Hepatocyte (in vitro differentiated cells): ENCODE measurements at regions not wholly inside any gene's neighbourhood (a gene's known extent, or its start where the extent isn't known, plus 50 kb on each side); places are given as distances from the start of the nearest gene placed in this dataset.

Experiments
- DNase-seq: peaks from one replicate; pipeline ENCODE4 v3.0.0-alpha.2; 2016; ENCODE audit warnings: low spot score
- H2AFZ ChIP-seq: fragments of 200-600 bp; sonication (generic); 2 replicates; pipeline ENCODE4 v1.6.0; 2016; ENCODE audit warnings: antibody characterized with exemption, mild to moderate bottlenecking
- H3K27ac ChIP-seq: fragments of 200-600 bp; sonication (generic); 2 replicates; pipeline ENCODE4 v1.5.1; 2016; ENCODE audit warnings: mild to moderate bottlenecking
- H3K27me3 ChIP-seq: fragments of 200-600 bp; sonication (generic); 2 replicates; pipeline ENCODE4 v1.6.1; 2016
- H3K36me3 ChIP-seq: fragments of 200-600 bp; sonication (generic); replicated peaks from 2 replicates; pipeline ENCODE4 v1.5.1; 2016; ENCODE audit warnings: low read depth; ENCODE audit not compliant: insufficient read depth
- H3K4me1 ChIP-seq: fragments of 200-600 bp; sonication (generic); 2 replicates; pipeline ENCODE4 v1.5.1; 2016; ENCODE audit warnings: mild to moderate bottlenecking, moderate library complexity; ENCODE audit not compliant: insufficient read depth
- H3K4me2 ChIP-seq: fragments of 200-600 bp; sonication (generic); 2 replicates; pipeline ENCODE4 v1.6.0; 2016
- H3K4me3 ChIP-seq: fragments of 200-600 bp; sonication (generic); 2 replicates; pipeline ENCODE4 v1.5.1; 2016; ENCODE audit warnings: mild to moderate bottlenecking
- H3K79me2 ChIP-seq: fragments of 200-600 bp; sonication (generic); 2 replicates; pipeline ENCODE4 v1.6.0; 2017; ENCODE audit warnings: mild to moderate bottlenecking
- H3K9me2 ChIP-seq: fragments of 200-600 bp; sonication (generic); replicated peaks from 2 replicates; pipeline ENCODE4 v1.6.0; 2017; ENCODE audit warnings: mild to moderate bottlenecking; ENCODE audit not compliant: insufficient read depth
- H3K9me3 ChIP-seq: fragments of 200-600 bp; sonication (generic); 2 replicates; pipeline ENCODE4 v1.5.1; 2016; ENCODE audit warnings: low read depth, mild to moderate bottlenecking
- H4K20me1 ChIP-seq: fragments of 200-600 bp; sonication (generic); 2 replicates; pipeline ENCODE4 v1.6.0; 2016; ENCODE audit warnings: mild to moderate bottlenecking; ENCODE audit not compliant: insufficient read depth, poor library complexity, severe bottlenecking
- EZH2 ChIP-seq: fragments of 200-600 bp; sonication (generic); IDR thresholded peaks from 2 replicates; pipeline ENCODE4 v1.6.1; 2016; ENCODE audit warnings: antibody characterized with exemption, mild to moderate bottlenecking, borderline replicate concordance
- EZH2phosphoT487 ChIP-seq: fragments of 200-600 bp; sonication (generic); IDR thresholded peaks from one replicate; pipeline ENCODE4 v1.6.1; 2018; ENCODE audit warnings: antibody characterized with exemption, mild to moderate bottlenecking, low read depth, moderate library complexity; ENCODE audit not compliant: unreplicated experiment, severe bottlenecking
- WGBS: methylation state at CpG from one replicate; pipeline ENCODE4 v1.1.6; 2016; ENCODE audit warnings: low lambda C conversion rate; ENCODE audit errors: missing lambda C conversion rate; 5-methylcytosine and 5-hydroxymethylcytosine counted together
- TF ChIP-seq, protein P1 (sequence below): fragments of 200-600 bp; sonication (generic); IDR thresholded peaks from 2 replicates; pipeline ENCODE4 v1.5.1; 2016; ENCODE audit warnings: antibody characterized with exemption, mild to moderate bottlenecking; ENCODE audit not compliant: poor library complexity

DNA sequence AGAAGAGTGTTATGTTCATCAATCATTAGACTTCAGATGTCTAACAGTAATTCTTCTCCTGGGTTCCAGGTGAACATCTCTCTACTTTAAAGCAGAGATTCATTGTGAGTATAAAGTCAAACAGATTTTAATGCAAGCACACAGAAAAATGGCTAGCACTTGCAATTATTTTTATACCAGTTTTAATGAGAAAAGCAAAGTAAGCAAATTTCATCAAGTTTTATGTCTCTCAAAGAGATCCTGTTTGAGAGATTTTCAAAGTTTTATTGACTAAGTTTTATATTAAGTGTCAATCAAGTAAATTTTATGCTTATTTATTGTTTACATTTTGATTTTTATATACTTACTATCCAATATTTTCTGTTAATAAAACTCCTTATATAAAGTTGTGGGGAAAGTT, 1628.5 kb downstream of the HACE1 start:
- no peaks in the 10 kb centered on the region for H3K9me2 ChIP-seq
- H3K27me3 ChIP-seq, result no peaks in the 10 kb centered on the region
- H3K36me3 ChIP-seq, result no peaks in the 10 kb centered on the region
- no peak overlapping the region for H3K4me3 ChIP-seq
- TF ChIP-seq EZH2 (no peak), EZH2phosphoT487 (no peak)
- TF ChIP-seq, protein P1, sequence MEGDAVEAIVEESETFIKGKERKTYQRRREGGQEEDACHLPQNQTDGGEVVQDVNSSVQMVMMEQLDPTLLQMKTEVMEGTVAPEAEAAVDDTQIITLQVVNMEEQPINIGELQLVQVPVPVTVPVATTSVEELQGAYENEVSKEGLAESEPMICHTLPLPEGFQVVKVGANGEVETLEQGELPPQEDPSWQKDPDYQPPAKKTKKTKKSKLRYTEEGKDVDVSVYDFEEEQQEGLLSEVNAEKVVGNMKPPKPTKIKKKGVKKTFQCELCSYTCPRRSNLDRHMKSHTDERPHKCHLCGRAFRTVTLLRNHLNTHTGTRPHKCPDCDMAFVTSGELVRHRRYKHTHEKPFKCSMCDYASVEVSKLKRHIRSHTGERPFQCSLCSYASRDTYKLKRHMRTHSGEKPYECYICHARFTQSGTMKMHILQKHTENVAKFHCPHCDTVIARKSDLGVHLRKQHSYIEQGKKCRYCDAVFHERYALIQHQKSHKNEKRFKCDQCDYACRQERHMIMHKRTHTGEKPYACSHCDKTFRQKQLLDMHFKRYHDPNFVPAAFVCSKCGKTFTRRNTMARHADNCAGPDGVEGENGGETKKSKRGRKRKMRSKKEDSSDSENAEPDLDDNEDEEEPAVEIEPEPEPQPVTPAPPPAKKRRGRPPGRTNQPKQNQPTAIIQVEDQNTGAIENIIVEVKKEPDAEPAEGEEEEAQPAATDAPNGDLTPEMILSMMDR, result no peak
- no peaks in the 10 kb centered on the region for H3K4me1 ChIP-seq
- no peak overlapping the region for H2AFZ ChIP-seq
- no peak for DNase-seq
- no peak overlapping the region for H3K27ac ChIP-seq
- no peak overlapping the region for H3K4me2 ChIP-seq
- no peaks in the 10 kb centered on the region for H3K79me2 ChIP-seq
- H4K20me1 ChIP-seq, result no peaks in the 10 kb centered on the region
- H3K9me3 ChIP-seq, result no peaks in the 10 kb centered on the region

DNA sequence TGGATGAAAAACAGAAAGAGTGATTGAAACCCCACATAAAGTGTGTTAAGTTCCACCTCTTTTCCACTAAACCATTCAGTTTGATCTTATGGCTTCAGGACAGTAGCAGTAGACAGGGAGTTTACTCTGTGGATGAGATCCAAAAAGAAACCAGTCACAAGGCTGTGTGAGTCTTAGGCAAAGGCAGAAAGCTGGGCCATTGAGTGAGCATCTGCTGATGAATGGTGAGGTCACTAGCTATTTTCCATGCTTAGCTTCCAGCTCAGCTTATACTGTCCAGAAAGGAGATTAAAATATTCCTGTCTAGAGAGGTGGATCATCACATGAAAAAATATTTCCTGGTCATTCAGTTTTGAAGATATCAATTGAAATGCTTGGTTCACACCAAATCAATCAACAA, 1643.9 kb downstream of the HACE1 start:
- H3K4me1 ChIP-seq, result no peaks in the 10 kb centered on the region
- H3K4me2 ChIP-seq, result no peak overlapping the region
- no peaks in the 10 kb centered on the region for H3K9me3 ChIP-seq
- H3K36me3 ChIP-seq, result no peaks in the 10 kb centered on the region
- H3K27ac ChIP-seq, result no peak overlapping the region
- no peaks in the 10 kb centered on the region for H3K27me3 ChIP-seq
- no peaks in the 10 kb centered on the region for H3K79me2 ChIP-seq
- no peak overlapping the region for H2AFZ ChIP-seq
- H3K9me2 ChIP-seq, result no peaks in the 10 kb centered on the region
- TF ChIP-seq EZH2phosphoT487 (no peak), EZH2 (no peak)
- TF ChIP-seq, protein P1, result no peak
- DNase-seq, result no peak
- no peaks in the 10 kb centered on the region for H4K20me1 ChIP-seq
- no peak overlapping the region for H3K4me3 ChIP-seq

DNA sequence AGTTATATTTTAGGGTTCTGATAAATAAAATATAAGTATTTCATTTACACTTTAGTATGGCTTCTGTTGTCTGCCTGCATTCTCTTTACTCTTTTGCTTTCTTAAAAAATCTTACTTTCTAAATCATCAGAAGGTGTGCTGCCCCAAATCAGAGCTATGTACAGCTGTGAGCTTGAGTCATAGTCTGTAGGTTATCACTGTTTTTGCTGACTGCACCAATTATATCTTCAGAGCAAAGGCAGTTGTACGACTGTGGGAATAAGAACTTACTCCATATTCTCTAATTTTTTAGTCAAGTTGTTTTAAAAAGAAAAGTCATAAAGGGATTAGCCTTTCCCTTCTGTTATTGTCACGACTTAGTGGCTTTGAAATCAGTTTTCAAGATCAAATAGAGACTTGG, 1649.0 kb downstream of the HACE1 start:
- no peaks in the 10 kb centered on the region for H3K9me3 ChIP-seq
- H3K4me2 ChIP-seq, result no peak overlapping the region
- H3K27ac ChIP-seq, result no peak overlapping the region
- no peaks in the 10 kb centered on the region for H3K79me2 ChIP-seq
- no peak for DNase-seq
- no peaks in the 10 kb centered on the region for H3K27me3 ChIP-seq
- no peak for TF ChIP-seq EZH2
- TF ChIP-seq, protein P1, result no peak
- no peak for TF ChIP-seq EZH2phosphoT487
- no peaks in the 10 kb centered on the region for H3K36me3 ChIP-seq
- H2AFZ ChIP-seq, result no peak overlapping the region
- WGBS, result 29% methylated on average over 2 of the region's 2 CpGs
- no peaks in the 10 kb centered on the region for H3K9me2 ChIP-seq
- no peak overlapping the region for H3K4me3 ChIP-seq
- no peaks in the 10 kb centered on the region for H3K4me1 ChIP-seq
- no peaks in the 10 kb centered on the region for H4K20me1 ChIP-seq

DNA sequence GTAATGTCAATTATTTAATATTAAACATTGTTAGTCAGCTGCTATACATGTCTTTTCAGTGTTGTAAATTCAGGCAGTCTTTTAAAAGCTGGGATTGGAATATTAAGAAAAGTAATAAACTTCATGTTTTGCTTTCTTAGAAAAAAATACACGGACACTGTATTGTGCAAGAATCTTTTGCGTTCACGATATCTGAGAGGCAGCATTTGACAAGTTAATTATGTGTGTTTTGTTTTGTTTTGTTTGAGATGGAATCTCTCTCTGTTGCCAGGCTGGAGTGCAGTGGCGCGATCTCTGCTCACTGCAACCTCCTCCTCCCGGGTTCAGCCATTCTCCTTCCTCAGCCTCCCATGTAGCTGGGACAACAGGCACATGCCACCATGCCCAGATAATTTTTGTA, 1661.3 kb downstream of the HACE1 start:
- Histone ChIP-seq H3K9me3 (no peaks in the 10 kb centered on the region), H3K36me3 (no peaks in the 10 kb centered on the region), H3K4me2 (no peak overlapping the region), H2AFZ (no peak overlapping the region), H3K79me2 (no peaks in the 10 kb centered on the region), H3K27me3 (no peaks in the 10 kb centered on the region), H3K4me1 (no peaks in the 10 kb centered on the region), H4K20me1 (no peaks in the 10 kb centered on the region), H3K4me3 (no peak overlapping the region), H3K9me2 (no peaks in the 10 kb centered on the region), H3K27ac (no peak overlapping the region)
- 67% methylated on average over 6 of the region's 6 CpGs for WGBS
- TF ChIP-seq, protein P1, result no peak
- no peak for DNase-seq
